ENCODE measurements at regions not wholly inside any gene's neighbourhood (a gene's known extent, or its start where the extent isn't known, plus 50 kb on each side); places are given as distances from the start of the nearest gene placed in this dataset.

DNA sequence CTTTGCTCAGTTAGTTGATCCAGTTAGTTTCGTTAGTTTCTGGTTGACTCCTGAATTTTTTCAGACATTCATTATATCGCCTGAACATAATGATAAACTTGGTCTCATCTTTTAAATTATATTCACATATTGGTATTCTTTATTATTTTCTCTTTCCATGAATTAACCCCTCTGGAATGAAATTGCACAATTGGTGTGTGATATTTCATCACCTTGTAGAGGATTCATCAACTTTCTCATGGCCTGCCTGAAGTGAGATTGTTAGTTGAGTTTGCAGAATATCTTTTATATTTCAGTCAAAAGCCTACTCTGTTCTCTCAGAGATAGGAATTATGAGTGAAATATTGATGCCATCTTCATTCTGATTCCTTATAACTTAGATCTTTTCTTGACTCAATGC lies 1160.6 kb upstream of the AGA start:
- TF ChIP-seq TAF1 (IDR thresholded peaks at IDR 0.05; ENCODE audit: borderline replicate concordance, low read depth, low read length) = no peak
- no peak for TF ChIP-seq POLR2A (IDR thresholded peaks at IDR 0.05; ENCODE audit: low read depth, low read length)
